Activated naive CD4-positive, alpha-beta T cell treated with anti-CD3 and anti-CD28 coated beads for 36 hours (primary cell): ENCODE measurements at regions not wholly inside any gene's neighbourhood (a gene's known extent, or its start where the extent isn't known, plus 50 kb on each side); places are given as distances from the start of the nearest gene placed in this dataset.

Source experiments
- CTCF ChIA-PET: fragments of 350-600 bp; sonication (Branson Sonifier 250); formaldehyde crosslinking; loops from one replicate; lab custom pipeline; 2021; ENCODE audit warnings: antibody characterized with exemption; lab: Charles Lee
- DNase-seq: peaks from one replicate; pipeline ENCODE4 v3.0.0-alpha.2; 2020
- H3K27ac Mint-ChIP-seq: one replicate; pipeline ENCODE4 v1.8.0; 2021; ENCODE audit warnings: mild to moderate bottlenecking, mixed read lengths
- H3K27me3 Mint-ChIP-seq: one replicate; pipeline ENCODE4 v1.8.0; 2021; ENCODE audit warnings: low read depth, mixed read lengths
- H3K36me3 Mint-ChIP-seq: one replicate; pipeline ENCODE4 v1.8.0; 2021; ENCODE audit warnings: low read depth, mixed read lengths
- H3K4me1 Mint-ChIP-seq: one replicate; pipeline ENCODE4 v1.8.0; 2021; ENCODE audit warnings: low read depth, mixed read lengths
- H3K4me3 Mint-ChIP-seq: one replicate; pipeline ENCODE4 v1.8.0; 2021; ENCODE audit warnings: mild to moderate bottlenecking, moderate library complexity, mixed read lengths
- H3K9me3 Mint-ChIP-seq: one replicate; pipeline ENCODE4 v1.8.0; 2021; ENCODE audit warnings: mixed read lengths
- intact Hi-C: fragments of 100-400 bp; cut with micrococcal nuclease; formaldehyde crosslinking; loops from one replicate; pipeline ENCODE4 v1.15.1; 2023

GRCh38 chr11:129695571-129696308 lies 119.9 kb upstream of the TMEM45B start:
- intact Hi-C loops, result loop anchor here (1.0 to 5.0 kb wide), 6 partner anchors 52 to 331 kb away; no protein-coding TSS in a partner anchor
- no peaks in the 10 kb centered on the region for H3K9me3 Mint-ChIP-seq
- CTCF ChIA-PET, result interaction anchor here (0.6 to 3.3 kb wide), 26 partner anchors 17 to 334 kb away, joined by 3 to 31 read pairs (median 4); partner anchors contain the start of gene BARX2
- peaks cover 12% of the 10 kb centered on the region for H3K4me1 Mint-ChIP-seq
- H3K36me3 Mint-ChIP-seq, result no peaks in the 10 kb centered on the region
- H3K4me3 Mint-ChIP-seq, result peak overlapping the region; percentile 71
- DNase-seq, result peak; percentile 80
- peak overlapping the region; percentile 44 for H3K27ac Mint-ChIP-seq
- H3K27me3 Mint-ChIP-seq, result no peaks in the 10 kb centered on the region

DNA sequence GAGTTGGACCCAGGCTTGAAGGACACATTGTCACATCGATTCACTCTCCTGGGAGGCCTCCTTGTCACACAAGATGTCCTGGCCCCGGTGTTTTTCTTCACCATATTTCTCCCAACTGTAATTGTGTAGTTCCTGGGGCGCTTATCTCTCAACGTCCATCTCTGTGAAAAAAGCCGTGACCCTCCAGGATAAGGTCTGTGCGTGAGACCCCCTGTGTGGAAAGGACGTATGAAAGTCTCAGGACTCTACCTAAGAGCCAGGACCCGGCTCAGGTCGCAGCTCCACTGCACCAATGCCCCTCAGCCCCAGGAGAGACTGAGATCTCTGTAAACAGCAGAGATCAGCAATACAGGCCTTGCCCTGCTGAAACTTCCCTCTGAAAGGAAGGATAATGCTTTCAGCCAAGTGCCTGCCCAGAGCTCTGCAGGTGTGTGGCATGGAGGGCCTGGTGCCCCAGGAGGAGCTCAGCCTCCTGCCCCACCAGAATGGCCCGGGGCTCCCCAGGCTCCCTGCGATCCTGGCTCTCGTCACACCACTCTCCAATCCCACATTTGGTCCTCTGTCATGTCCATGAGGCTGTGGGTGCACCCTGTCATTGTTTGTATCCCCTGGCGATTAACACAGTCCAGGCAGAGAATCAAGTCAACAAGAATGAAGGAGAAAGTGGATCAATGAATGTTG lies 119.2 kb upstream of the TMEM45B start:
- Mint-ChIP-seq H3K4me3 (no peak overlapping the region), H3K9me3 (no peaks in the 10 kb centered on the region), H3K27ac (no peak overlapping the region), H3K4me1 (peaks cover 12% of the 10 kb centered on the region), H3K36me3 (no peaks in the 10 kb centered on the region), H3K27me3 (no peaks in the 10 kb centered on the region)
- CTCF ChIA-PET, result interaction anchor here (0.8 to 3.3 kb wide), 13 partner anchors 18 to 335 kb away, joined by 3 to 31 read pairs (median 4); partner anchors contain the start of gene BARX2
- no peak for DNase-seq
- intact Hi-C loops, result loop anchor here (1.0 to 5.0 kb wide), 4 partner anchors 53 to 332 kb away; no protein-coding TSS in a partner anchor

- DNase-seq, result no peak
- Mint-ChIP-seq H3K4me3 (no peak overlapping the region), H3K27me3 (no peaks in the 10 kb centered on the region), H3K36me3 (no peaks in the 10 kb centered on the region), H3K4me1 (peaks cover 12% of the 10 kb centered on the region), H3K27ac (no peak overlapping the region), H3K9me3 (no peaks in the 10 kb centered on the region)
- CTCF ChIA-PET, result interaction anchor here (1.6 to 1.7 kb wide), 2 partner anchors 52 to 301 kb away, joined by 3 to 4 read pairs; no protein-coding TSS in a partner anchor
- intact Hi-C loops, result loop anchor here (5.0 kb wide), 1 partner anchor 156 kb away; no protein-coding TSS in a partner anchor
Observed at GRCh38 chr11:129698212-129698611, 117.4 kb upstream of the TMEM45B start.

DNA sequence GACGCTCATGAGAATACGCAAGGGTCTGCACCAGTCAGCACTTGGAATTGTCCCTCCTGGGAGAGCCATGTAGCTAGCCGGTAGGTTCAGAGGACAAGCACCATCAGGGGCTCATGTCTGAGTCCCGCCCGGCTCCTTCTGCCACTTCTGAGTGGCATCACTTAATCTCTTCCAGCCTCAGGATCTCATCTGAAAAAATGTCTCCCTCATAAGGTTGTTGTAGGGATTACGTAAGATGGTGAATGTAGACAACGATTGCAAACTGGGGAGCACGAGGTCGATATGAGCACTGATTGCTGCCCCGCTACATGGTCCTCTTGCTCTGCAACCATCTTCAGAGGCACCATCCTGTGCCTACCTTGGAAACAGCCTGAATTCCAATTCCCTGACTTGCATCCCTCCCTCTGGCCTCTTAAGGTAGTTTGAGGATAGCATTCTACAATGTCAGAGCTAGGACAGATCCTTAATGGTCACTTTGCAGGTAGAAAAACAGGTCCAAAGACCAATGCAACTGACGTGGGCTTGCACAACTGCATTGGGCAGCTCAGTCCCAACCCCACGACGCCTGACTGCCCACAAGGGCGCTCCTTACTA lies 115.8 kb upstream of the TMEM45B start:
- H3K9me3 Mint-ChIP-seq, result no peaks in the 10 kb centered on the region
- DNase-seq, result no peak
- intact Hi-C loops, result loop anchor here (5.0 kb wide), 1 partner anchor 158 kb away; no protein-coding TSS in a partner anchor
- no peaks in the 10 kb centered on the region for H3K36me3 Mint-ChIP-seq
- H3K4me1 Mint-ChIP-seq, result peaks cover 9% of the 10 kb centered on the region
- no peak overlapping the region for H3K4me3 Mint-ChIP-seq
- CTCF ChIA-PET, result interaction anchor here (1.7 kb wide), 1 partner anchor 303 kb away, joined by 3 read pairs; no protein-coding TSS in a partner anchor
- H3K27ac Mint-ChIP-seq, result no peak overlapping the region
- H3K27me3 Mint-ChIP-seq, result no peaks in the 10 kb centered on the region

- Mint-ChIP-seq H3K36me3 (no peaks in the 10 kb centered on the region), H3K9me3 (no peaks in the 10 kb centered on the region), H3K27me3 (no peaks in the 10 kb centered on the region), H3K4me1 (peaks cover under 1% of the 10 kb centered on the region), H3K4me3 (no peak overlapping the region), H3K27ac (no peak overlapping the region)
- DNase-seq, result no peak
- intact Hi-C loops, result no loop called here
- CTCF ChIA-PET, result no interaction called here
Observed at GRCh38 chr11:129700701-129701100, 114.9 kb upstream of the TMEM45B start.

DNA sequence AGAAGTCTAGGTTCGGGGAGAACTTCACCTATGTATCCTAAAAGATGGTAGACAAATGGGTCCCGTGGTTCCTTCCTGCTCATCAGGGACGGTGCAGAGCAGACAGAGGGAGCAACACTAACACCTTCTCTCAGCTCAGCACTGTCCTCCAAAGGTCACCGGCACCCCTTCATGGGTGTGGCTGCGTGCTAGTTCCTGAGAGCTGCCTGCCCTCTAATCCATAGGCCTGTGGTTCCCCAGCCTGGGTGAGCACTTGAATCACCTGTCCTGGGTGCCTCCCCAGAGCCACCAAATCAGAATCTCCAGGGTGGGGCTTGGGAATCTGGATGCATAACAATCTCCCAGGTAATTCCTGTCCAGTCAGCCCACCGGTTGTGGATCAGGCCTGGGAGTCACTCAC lies 113.9 kb upstream of the TMEM45B start:
- Mint-ChIP-seq H3K27me3 (no peaks in the 10 kb centered on the region), H3K4me3 (no peak overlapping the region), H3K36me3 (no peaks in the 10 kb centered on the region), H3K9me3 (no peaks in the 10 kb centered on the region), H3K27ac (no peak overlapping the region), H3K4me1 (no peaks in the 10 kb centered on the region)
- intact Hi-C loops, result no loop called here
- no peak for DNase-seq
- CTCF ChIA-PET, result no interaction called here

GRCh38 chr11:129702410-129703398 lies 112.9 kb upstream of the TMEM45B start:
- Mint-ChIP-seq H3K36me3 (no peaks in the 10 kb centered on the region), H3K27ac (no peak overlapping the region), H3K27me3 (no peaks in the 10 kb centered on the region), H3K9me3 (no peaks in the 10 kb centered on the region), H3K4me3 (no peak overlapping the region), H3K4me1 (no peaks in the 10 kb centered on the region)
- no peak for DNase-seq
- CTCF ChIA-PET, result no interaction called here
- intact Hi-C loops, result no loop called here

DNA sequence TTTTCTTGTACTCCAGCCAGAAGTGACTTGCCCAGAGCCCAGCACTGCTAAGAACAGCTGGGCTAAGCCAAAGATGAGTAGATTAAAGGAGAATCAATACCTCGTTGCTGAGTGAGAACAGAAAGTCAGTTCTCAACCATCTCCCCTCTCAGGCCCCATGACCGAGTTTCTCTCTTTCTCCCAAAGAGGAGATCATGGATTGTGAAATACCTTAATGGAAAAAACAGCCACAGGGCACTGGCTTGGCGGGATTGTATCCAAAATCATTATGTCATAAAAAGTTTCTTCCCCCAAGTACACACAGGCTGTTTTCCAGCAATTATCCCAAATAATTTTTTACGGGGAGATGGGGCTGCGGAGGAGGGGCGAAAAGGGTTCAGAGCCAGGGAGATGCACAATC lies 111.8 kb upstream of the TMEM45B start:
- Mint-ChIP-seq H3K27me3 (no peaks in the 10 kb centered on the region), H3K27ac (no peak overlapping the region), H3K9me3 (no peaks in the 10 kb centered on the region), H3K4me3 (no peak overlapping the region), H3K4me1 (no peaks in the 10 kb centered on the region), H3K36me3 (no peaks in the 10 kb centered on the region)
- intact Hi-C loops, result no loop called here
- CTCF ChIA-PET, result no interaction called here
- no peak for DNase-seq

DNA sequence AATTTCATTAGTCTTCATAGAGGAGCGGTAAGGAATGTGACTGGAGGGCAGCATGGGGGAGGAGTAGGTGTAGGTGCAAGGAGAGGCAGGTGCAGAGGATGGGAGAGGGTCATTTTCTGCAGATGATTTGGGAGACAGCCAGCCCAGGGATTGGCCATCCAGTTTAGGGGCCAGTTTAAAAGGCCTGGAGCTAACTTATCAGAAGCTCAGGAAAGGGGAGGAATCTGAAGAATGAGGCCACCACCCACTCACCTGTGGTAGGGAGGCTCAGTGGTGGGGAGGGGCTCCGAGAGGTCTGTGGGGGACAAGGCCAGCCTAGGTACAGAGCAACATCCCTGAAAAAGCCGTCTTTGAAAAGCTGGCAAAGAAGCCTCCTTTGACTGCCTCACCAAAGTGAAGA lies 110.8 kb upstream of the TMEM45B start:
- Mint-ChIP-seq H3K27ac (no peak overlapping the region), H3K36me3 (no peaks in the 10 kb centered on the region), H3K4me1 (no peaks in the 10 kb centered on the region), H3K4me3 (no peak overlapping the region), H3K9me3 (no peaks in the 10 kb centered on the region), H3K27me3 (no peaks in the 10 kb centered on the region)
- intact Hi-C loops, result no loop called here
- DNase-seq, result no peak
- CTCF ChIA-PET, result no interaction called here

DNA sequence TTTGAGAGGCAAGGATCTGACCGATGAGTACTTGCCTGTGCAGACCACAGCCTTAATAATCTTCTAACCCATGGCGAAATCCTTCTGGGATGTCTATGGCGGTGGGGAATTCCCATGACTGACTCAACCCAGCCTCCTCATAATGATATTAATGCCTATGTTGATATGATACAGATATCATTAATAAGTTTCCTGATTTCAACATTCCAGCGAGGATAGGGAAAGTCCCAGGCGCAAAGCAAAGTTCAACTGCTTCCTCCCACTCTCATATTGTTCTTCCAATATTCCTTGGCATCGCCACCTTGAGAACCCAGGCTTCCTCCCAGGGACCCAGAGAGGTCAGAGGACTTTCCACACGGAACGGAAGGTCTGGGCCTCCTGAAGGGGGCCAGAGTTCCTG lies 110.3 kb upstream of the TMEM45B start:
- CTCF ChIA-PET, result no interaction called here
- DNase-seq, result no peak
- Mint-ChIP-seq H3K9me3 (no peaks in the 10 kb centered on the region), H3K4me3 (no peak overlapping the region), H3K27ac (no peak overlapping the region), H3K36me3 (no peaks in the 10 kb centered on the region), H3K27me3 (no peaks in the 10 kb centered on the region), H3K4me1 (no peaks in the 10 kb centered on the region)
- intact Hi-C loops, result no loop called here

DNA sequence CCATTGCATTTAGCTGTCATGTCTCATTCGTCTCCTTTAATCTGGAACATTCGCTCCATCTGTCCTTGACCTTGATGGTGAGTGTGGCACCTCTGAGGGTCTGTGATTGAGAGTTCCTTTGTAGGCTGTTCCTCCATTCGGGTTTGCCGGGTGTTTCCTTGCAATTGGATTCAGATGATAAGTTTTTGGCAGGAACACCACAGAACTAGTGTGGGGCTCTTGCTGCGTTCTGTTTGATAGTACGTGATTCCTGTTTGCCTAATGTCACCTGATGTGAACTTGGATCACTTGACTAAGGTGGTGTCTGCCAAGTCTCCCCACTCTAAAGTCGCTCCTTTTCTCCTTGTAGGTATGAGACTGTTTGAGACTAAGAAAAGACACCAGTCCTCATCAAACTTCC lies 109.7 kb upstream of the TMEM45B start:
- H3K27me3 Mint-ChIP-seq, result no peaks in the 10 kb centered on the region
- H3K9me3 Mint-ChIP-seq, result no peaks in the 10 kb centered on the region
- intact Hi-C loops, result no loop called here
- no peak overlapping the region for H3K27ac Mint-ChIP-seq
- no peak for DNase-seq
- CTCF ChIA-PET, result no interaction called here
- H3K4me1 Mint-ChIP-seq, result no peaks in the 10 kb centered on the region
- H3K4me3 Mint-ChIP-seq, result no peak overlapping the region
- no peaks in the 10 kb centered on the region for H3K36me3 Mint-ChIP-seq
